ENCODE measurements at regions not wholly inside any gene's neighbourhood (a gene's known extent, or its start where the extent isn't known, plus 50 kb on each side); places are given as distances from the start of the nearest gene placed in this dataset.
"Not testable (repeated sequence)": the region's sequence is repeated elsewhere in the genome, so short reads cannot be mapped to it uniquely, and the experiment has no call there.

GRCh38 chr11:3512133-3512703 is 129.6 kb downstream of the ART5 start:
- not testable (repeated sequence) for ATAC-seq (ENCODE audit: low FRiP score in 2 of 2); H3K4me1 ChIP-seq; H3K36me3 ChIP-seq; H3K4me3 ChIP-seq; H3K27me3 ChIP-seq; H3K9me3 ChIP-seq; H3K27ac ChIP-seq
- peak in 1 of 2 donors; percentile 25 for DNase-seq
- WGBS, 2 donors: 29 to 35% methylated on average over 11 to 12 of the region's 12 CpGs

- DNase-seq; H3K27ac ChIP-seq; H3K4me1 ChIP-seq; H3K9me3 ChIP-seq; ATAC-seq (ENCODE audit: low FRiP score in 2 of 2); H3K27me3 ChIP-seq; H3K36me3 ChIP-seq; H3K4me3 ChIP-seq: not testable (repeated sequence)
- WGBS, 2 donors: 51 to 55% methylated on average over 8 of the region's 8 CpGs
Observed at GRCh38 chr11:3511416-3512132, 130.2 kb downstream of the ART5 start.

GRCh38 chr11:3509563-3509962 is 130.6 kb upstream of the ZNF195 start:
- H3K27ac ChIP-seq; ATAC-seq (ENCODE audit: low FRiP score in 2 of 2); H3K4me3 ChIP-seq; H3K36me3 ChIP-seq; DNase-seq; H3K27me3 ChIP-seq; H3K4me1 ChIP-seq; H3K9me3 ChIP-seq: not testable (repeated sequence)
- 45 to 53% methylated on average over 6 of the region's 6 CpGs for WGBS, 2 donors

GRCh38 chr11:3499198-3499597 is 120.3 kb upstream of the ZNF195 start:
- H3K4me1 ChIP-seq; H3K27me3 ChIP-seq; H3K27ac ChIP-seq; H3K9me3 ChIP-seq; DNase-seq; H3K4me3 ChIP-seq; ATAC-seq (ENCODE audit: low FRiP score in 2 of 2); H3K36me3 ChIP-seq: not testable (repeated sequence)
- whole genome bisulfite sequencing, 2 donors: 58 to 73% methylated on average over 4 of the region's 4 CpGs

- H3K27ac ChIP-seq; H3K4me3 ChIP-seq; H3K4me1 ChIP-seq; DNase-seq; H3K9me3 ChIP-seq; ATAC-seq (ENCODE audit: low FRiP score in 2 of 2); H3K36me3 ChIP-seq; H3K27me3 ChIP-seq: not testable (repeated sequence)
- 58 to 80% methylated on average over 2 to 4 of the region's 4 CpGs for WGBS, 2 donors
Observed at GRCh38 chr11:3498356-3498755, 119.4 kb upstream of the ZNF195 start.

- not testable (repeated sequence) for H3K4me3 ChIP-seq; H3K9me3 ChIP-seq; ATAC-seq (ENCODE audit: low FRiP score in 2 of 2); DNase-seq; H3K27me3 ChIP-seq; H3K36me3 ChIP-seq; H3K4me1 ChIP-seq; H3K27ac ChIP-seq
- 58 to 100% methylated on average over 1 to 3 of the region's 4 CpGs for WGBS, 2 donors
Observed at GRCh38 chr11:3493152-3493551, 114.2 kb upstream of the ZNF195 start.

GRCh38 chr11:3488003-3488402 is 109.1 kb upstream of the ZNF195 start:
- TF ChIP-seq CTCF (IDR thresholded peaks at IDR 0.05): peak in 1 of 6 experiments; percentile 28
- 19 to 25% methylated on average over 1 to 2 of the region's 2 CpGs for WGBS, 2 donors
- DNase-seq; ATAC-seq (ENCODE audit: low FRiP score in 2 of 2); H3K9me3 ChIP-seq; H3K4me3 ChIP-seq; H3K4me1 ChIP-seq; H3K27me3 ChIP-seq; H3K36me3 ChIP-seq; H3K27ac ChIP-seq: not testable (repeated sequence)

- not testable (repeated sequence) for H3K27ac ChIP-seq; ATAC-seq (ENCODE audit: low FRiP score in 2 of 2); H3K9me3 ChIP-seq; H3K4me3 ChIP-seq; H3K27me3 ChIP-seq; H3K36me3 ChIP-seq; DNase-seq; H3K4me1 ChIP-seq
- 65 to 85% methylated on average over 2 to 9 of the region's 10 CpGs for WGBS, 2 donors
Observed at GRCh38 chr11:3485737-3486136, 106.8 kb upstream of the ZNF195 start.

Data from upper lobe of left lung (tissue), 6 donors.